Stimulated activated CD8-positive, alpha-beta memory T cell treated with anti-CD3 and anti-CD28 coated beads, Interleukin-2, amount 100 ng/mL, for 1 hour (primary cell): ENCODE measurements at regions not wholly inside any gene's neighbourhood (a gene's known extent, or its start where the extent isn't known, plus 50 kb on each side); places are given as distances from the start of the nearest gene placed in this dataset.

Experiments
- DNase-seq, 2 donors: peaks; one replicate each; pipeline ENCODE4 v3.0.0-alpha.2; 2020; ENCODE audit warnings: low read depth in 2 of 2

GRCh38 chr13:106887686-106888085 is 319.7 kb upstream of the ARGLU1 start:
- no peak for DNase-seq

GRCh38 chr13:106883976-106884375 is 316.0 kb upstream of the ARGLU1 start:
- DNase-seq = no peak

- DNase-seq = no peak
Measured at GRCh38 chr13:106882246-106882645, 314.3 kb upstream of the ARGLU1 start.

- DNase-seq = no peak
Measured at GRCh38 chr13:106879806-106880205, 311.9 kb upstream of the ARGLU1 start.

GRCh38 chr13:106874323-106874722 is 306.4 kb upstream of the ARGLU1 start:
- no peak for DNase-seq

GRCh38 chr13:106873810-106874209 is 305.9 kb upstream of the ARGLU1 start:
- DNase-seq = no peak

- no peak for DNase-seq
Measured at GRCh38 chr13:106867249-106867648, 299.3 kb upstream of the ARGLU1 start.

GRCh38 chr13:106865716-106866440 is 297.9 kb upstream of the ARGLU1 start:
- no peak for DNase-seq

- no peak for DNase-seq
Measured at GRCh38 chr13:106859533-106859904, 291.6 kb upstream of the ARGLU1 start.

- DNase-seq = no peak
Measured at GRCh38 chr13:106858903-106859532, 291.1 kb upstream of the ARGLU1 start.

- no peak for DNase-seq
Measured at GRCh38 chr13:106852436-106852835, 284.5 kb upstream of the ARGLU1 start.

GRCh38 chr13:106850973-106851650 is 283.2 kb upstream of the ARGLU1 start:
- no peak for DNase-seq

- no peak for DNase-seq
Measured at GRCh38 chr13:106846571-106847448, 278.9 kb upstream of the ARGLU1 start.

GRCh38 chr13:106836186-106836802 is 268.4 kb upstream of the ARGLU1 start:
- DNase-seq = no peak

GRCh38 chr13:106835477-106835876 is 267.5 kb upstream of the ARGLU1 start:
- no peak for DNase-seq

GRCh38 chr13:106821979-106822378 is 254.0 kb upstream of the ARGLU1 start:
- no peak for DNase-seq

GRCh38 chr13:106819413-106820180 is 251.7 kb upstream of the ARGLU1 start:
- no peak for DNase-seq

GRCh38 chr13:106818971-106819370 is 251.0 kb upstream of the ARGLU1 start:
- no peak for DNase-seq

GRCh38 chr13:106815545-106815944 is 247.6 kb upstream of the ARGLU1 start:
- no peak for DNase-seq

GRCh38 chr13:106814463-106814862 is 246.5 kb upstream of the ARGLU1 start:
- no peak for DNase-seq

- DNase-seq = no peak
Measured at GRCh38 chr13:106810069-106810468, 242.1 kb upstream of the ARGLU1 start.
